ENCODE measurements at regions not wholly inside any gene's neighbourhood (a gene's known extent, or its start where the extent isn't known, plus 50 kb on each side); places are given as distances from the start of the nearest gene placed in this dataset.

- peaks cover 3% of the 10 kb centered on the region for H3K9me3 Mint-ChIP-seq
- H3K4me3 Mint-ChIP-seq, result no peak overlapping the region
- H3K27ac Mint-ChIP-seq, result no peak overlapping the region
- H3K27me3 Mint-ChIP-seq, result peaks cover 18% of the 10 kb centered on the region
- H3K4me1 Mint-ChIP-seq (ENCODE audit: low read depth), result no peaks in the 10 kb centered on the region
- no peaks in the 10 kb centered on the region for H3K36me3 Mint-ChIP-seq (ENCODE audit: low read depth)
- DNase-seq, result no peak
Measured at GRCh38 chr4:81282131-81282530, 67.1 kb upstream of the PRKG2 start.

DNA sequence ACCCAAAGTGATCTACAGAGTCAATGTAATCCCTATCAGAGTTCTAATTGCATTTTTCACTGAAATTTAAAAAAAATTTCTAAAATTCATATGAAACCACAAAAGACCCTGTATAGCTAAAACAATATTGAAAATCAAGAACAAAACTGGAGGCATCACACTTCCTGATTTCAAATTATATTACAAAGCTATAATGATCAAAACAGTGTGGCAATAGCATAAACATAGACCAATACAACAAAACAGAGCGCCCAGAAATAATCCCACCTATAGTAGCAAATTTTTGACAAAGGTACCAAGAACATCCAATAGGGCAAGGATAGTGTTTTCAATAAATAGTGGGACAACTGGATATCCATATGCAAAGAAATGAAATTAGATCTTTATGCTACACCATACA lies 59.4 kb upstream of the PRKG2 start:
- peaks cover 17% of the 10 kb centered on the region for H3K9me3 Mint-ChIP-seq
- H3K27ac Mint-ChIP-seq, result no peak overlapping the region
- no peaks in the 10 kb centered on the region for H3K4me1 Mint-ChIP-seq (ENCODE audit: low read depth)
- no peaks in the 10 kb centered on the region for H3K36me3 Mint-ChIP-seq (ENCODE audit: low read depth)
- no peak overlapping the region for H3K4me3 Mint-ChIP-seq
- DNase-seq, result no peak
- H3K27me3 Mint-ChIP-seq, result peaks cover 3% of the 10 kb centered on the region

GRCh38 chr4:81272671-81273070 lies 57.6 kb upstream of the PRKG2 start:
- no peak for DNase-seq
- Mint-ChIP-seq H3K27me3 (peaks cover 2% of the 10 kb centered on the region), H3K4me1 (ENCODE audit: low read depth) (no peaks in the 10 kb centered on the region), H3K27ac (no peak overlapping the region), H3K4me3 (no peak overlapping the region), H3K9me3 (peaks cover 18% of the 10 kb centered on the region), H3K36me3 (ENCODE audit: low read depth) (no peaks in the 10 kb centered on the region)

Data from activated T-cell treated with anti-CD3 and anti-CD28 coated beads, Interleukin-2, amount 50 U/mL, for 24 hours (primary cell).